D341Med (cell line): ENCODE measurements at regions not wholly inside any gene's neighbourhood (a gene's known extent, or its start where the extent isn't known, plus 50 kb on each side); places are given as distances from the start of the nearest gene placed in this dataset.

Experiments
- DNase-seq: peaks from one replicate; pipeline ENCODE4 v3.0.0; 2012; ENCODE audit warnings: low spot score

DNA sequence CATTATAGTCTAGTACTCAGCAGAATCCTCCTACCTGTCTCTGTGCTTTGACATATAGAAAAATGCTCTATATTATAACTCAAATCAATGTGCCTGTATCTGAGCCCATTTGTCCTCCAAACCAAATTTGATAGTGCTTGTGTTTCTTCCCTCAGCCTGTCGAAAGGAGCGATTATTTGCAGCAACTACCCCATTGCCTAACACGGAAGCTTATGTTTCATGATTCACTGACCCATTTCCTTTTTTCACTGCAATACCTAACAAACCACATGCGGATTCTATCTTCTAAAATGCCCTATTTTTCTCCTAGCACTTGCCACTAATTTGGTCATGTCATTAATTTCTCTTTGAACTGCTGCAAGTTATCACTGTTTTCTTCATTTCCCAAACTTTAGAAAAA, 1220.6 kb upstream of the CADM2 start:
- no peak for DNase-seq

GRCh38 chr3:83740504-83740903, 1218.3 kb upstream of the CADM2 start:
- DNase-seq, result no peak

GRCh38 chr3:83765956-83766355, 1192.8 kb upstream of the CADM2 start:
- DNase-seq, result no peak

- DNase-seq, result no peak
These were observed 1188.8 kb upstream of the CADM2 start for GRCh38 chr3:83769791-83770663.

DNA sequence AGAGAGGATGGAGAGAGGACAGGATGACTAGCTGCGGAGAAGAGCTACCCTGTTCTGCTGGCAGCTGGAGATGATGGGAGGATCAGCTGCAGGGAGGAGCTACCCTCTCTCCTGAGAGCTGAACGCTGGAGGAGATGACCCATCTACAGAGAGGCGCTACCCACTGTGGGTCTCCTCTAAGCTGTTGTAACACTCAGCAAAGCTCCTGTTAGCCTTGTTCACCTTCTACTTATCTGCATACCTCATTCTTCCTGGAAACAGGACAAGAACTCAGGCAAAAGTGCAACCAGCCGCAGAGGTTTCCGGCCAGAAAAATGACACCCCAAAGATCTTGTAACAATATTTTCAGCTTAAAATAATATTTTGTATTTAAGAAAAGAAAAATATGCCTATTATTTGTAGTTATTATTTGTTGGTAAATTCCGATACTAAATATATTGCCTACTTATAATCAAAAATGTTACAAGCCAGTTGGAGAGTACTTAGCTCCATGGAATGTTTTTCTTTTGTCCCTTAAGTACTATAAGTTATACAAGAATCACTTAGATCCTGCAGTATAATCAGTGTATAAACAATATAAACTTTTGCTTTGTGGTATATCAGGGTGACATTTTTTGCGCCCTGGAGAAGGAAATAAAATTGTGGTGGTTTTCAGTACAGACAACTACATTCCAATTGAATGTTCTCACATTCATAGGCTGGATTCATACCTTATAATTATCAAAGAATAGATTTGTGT, 1188.0 kb upstream of the CADM2 start:
- no peak for DNase-seq

GRCh38 chr3:83802801-83803200, 1156.0 kb upstream of the CADM2 start:
- no peak for DNase-seq

GRCh38 chr3:83807511-83807910, 1151.3 kb upstream of the CADM2 start:
- DNase-seq, result no peak

DNA sequence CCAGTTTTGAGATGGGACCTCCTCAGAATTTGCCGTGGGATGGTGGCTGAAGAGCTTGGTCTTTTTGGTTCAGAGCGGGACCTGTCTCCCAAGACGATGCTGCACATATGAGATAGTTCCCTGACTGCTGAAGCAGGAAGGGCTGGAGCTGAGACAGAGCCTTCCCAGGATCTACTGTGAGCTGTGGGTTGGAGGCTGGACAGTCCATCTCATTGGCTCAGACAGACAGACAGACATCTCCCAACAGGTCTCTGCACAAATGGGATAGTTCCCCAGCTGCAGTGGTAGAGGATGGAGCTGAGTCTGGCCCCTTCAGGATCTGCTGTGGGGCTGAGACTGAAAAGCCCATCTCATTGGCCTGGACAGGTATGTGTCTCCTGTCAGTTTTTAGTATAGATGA, 1145.6 kb upstream of the CADM2 start:
- no peak for DNase-seq

DNA sequence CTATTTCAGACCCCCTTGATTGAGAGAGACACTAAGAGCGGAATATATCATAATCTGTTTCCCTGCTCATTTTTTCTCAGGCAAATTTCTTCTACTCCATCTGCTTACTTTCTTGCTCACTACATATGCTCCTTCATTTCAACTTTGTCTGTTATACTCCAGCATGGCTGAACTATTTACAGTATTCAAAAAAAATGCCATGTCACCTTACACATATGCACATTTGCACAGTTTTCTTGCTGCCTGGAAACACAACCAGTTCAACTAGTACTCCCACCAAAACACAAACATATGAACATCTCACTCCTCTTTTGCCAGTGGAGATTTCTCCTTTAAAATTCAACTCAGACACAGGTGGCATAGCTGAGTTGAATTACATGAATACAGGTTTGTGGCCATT, 1142.1 kb upstream of the CADM2 start:
- DNase-seq, result no peak

- DNase-seq, result no peak
These were observed 1137.3 kb upstream of the CADM2 start for GRCh38 chr3:83821506-83821905.

GRCh38 chr3:83823095-83823494, 1135.7 kb upstream of the CADM2 start:
- DNase-seq, result no peak

DNA sequence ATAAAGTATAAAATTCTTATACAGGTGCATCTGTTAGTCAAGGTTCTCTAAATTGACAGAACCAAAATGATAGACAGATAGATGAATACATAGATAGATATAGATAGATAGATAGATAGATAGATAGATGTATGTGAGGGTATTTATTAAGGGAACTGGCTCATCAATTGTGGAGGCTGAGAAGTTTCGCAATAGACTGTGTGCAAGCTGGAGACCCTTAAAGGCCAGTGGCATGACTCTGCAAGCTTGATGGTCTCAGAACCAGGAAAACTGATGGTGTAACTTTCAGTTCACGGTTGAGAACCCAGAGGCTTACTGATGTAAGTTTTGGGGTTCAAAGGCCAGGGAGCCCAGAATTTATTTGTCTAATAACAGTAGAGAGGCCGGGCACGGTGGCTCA, 1123.7 kb upstream of the CADM2 start:
- no peak for DNase-seq

DNA sequence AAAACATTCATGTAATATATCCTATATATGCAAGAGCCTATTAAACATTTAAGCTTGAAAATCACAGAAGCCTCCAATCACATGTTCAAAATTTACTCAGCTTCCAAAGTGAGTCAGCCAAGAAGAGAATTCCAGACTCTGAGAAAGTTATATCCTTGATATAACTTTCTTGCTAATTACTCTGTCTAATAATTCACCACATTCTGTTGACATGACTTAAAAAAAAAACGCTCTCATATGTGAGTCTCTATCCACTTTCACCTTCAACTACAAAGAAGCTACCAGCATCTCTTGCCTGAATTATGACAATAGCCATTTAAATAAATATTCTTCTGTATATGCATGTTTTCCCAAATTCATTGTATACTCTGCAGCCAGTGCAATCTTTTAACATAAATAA, 1116.3 kb upstream of the CADM2 start:
- DNase-seq, result no peak

DNA sequence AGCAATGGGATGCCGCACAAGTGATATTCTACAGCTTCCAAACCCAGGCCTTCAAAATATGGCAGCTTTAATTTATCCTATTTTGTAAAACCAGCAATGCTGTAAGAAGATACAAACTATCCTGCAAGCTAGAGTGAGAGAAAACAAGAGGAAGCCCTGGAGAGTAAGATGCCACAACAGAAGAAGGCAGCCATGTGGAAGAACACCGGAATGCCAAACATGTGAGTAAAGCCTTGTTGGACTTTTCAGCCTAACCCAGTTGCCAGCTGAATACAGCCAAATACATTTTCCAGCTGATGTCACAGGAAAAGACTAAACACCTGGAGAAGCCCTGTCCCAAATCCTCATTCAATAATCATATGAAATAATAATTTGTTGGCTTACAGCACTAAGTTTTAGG, 1115.1 kb upstream of the CADM2 start:
- no peak for DNase-seq

DNA sequence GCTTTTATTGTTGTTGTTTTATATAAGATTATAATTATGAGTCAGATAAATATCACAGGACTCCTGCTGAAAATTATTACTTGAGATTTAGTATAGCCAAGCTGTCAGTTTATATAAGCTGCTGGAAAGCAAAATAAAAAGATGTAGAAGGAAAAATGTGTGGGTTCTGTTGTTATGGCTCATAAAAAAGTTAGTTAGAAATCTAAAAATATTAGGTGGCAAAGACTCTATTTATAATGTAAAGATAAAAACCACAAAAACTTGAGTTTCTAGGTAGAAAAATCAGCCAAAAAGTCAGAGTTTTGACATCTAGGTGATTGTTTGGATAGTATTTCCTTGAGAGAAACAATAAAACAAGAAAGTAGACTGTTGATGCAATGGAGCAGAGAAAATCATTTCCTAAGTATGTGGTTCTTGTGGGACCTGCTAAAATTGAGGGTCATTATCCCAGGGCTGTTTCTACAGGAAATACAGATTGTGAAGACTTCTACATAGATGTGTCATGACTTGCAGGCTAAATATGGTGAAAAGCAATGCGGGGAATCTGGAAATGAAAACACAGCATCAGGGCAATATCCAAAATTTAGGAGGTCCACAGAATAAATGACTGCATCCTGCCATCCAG, 1109.6 kb upstream of the CADM2 start:
- no peak for DNase-seq

DNA sequence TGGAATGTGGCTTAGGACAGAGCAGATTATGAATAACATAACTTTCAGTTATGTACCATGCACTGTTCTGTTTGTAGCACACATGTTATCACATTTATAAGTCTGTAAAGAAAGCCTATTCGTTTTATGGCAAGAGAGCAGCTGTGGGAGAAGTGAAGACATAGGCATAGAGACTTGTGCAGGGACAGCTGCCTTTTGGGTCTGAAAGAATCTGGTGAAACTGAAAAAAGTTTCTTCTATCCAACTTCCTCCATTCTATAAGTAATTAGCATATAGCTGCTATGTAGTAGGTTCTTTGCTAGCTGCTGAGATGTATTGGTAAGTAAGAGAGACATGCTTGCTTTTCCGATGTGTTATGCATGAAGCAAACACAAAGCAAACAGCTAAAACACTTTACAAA, 1095.4 kb upstream of the CADM2 start:
- DNase-seq, result no peak

GRCh38 chr3:83868909-83869567, 1089.8 kb upstream of the CADM2 start:
- no peak for DNase-seq

DNA sequence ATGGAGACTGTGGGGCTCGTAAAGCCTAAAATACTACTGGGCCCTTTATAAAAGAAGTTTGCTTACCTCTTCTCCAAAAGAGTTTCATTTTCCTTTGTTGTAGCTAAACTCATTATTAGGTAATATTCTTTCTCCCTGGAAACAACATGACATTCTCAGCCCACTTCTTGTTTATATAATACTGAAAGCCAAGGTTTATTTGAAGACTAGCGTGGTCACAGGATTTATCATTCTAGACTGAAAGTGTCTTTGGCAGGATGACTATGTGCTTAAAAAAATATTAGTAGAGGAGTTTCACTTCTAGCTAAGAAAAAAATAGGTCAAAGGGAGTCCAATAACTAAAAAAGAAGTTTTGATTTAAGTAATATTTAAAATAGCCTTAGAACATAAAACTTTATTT, 1085.2 kb upstream of the CADM2 start:
- DNase-seq, result no peak

- DNase-seq, result no peak
These were observed 1080.9 kb upstream of the CADM2 start for GRCh38 chr3:83877910-83878309.

DNA sequence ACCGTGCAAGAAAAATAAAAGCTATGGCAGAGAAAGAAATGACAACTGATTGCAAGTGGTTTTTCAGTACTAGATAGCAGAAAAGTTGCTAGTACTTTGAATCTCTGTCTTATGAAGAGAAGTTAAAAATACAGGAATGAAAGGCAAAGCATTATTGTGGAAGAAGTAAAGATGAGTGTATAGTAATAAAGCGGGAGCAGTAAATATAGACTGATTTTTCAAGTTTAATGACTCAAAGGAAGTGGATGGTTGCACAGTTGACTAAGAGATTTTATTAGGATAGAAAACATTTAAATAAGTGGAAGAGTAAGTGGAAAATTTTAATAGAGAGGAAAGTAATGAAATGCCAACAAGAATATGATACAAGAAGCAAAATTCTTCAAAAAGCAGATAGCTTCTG, 1076.1 kb upstream of the CADM2 start:
- DNase-seq, result no peak

- DNase-seq, result no peak
These were observed 1068.6 kb upstream of the CADM2 start for GRCh38 chr3:83890039-83890762.

DNA sequence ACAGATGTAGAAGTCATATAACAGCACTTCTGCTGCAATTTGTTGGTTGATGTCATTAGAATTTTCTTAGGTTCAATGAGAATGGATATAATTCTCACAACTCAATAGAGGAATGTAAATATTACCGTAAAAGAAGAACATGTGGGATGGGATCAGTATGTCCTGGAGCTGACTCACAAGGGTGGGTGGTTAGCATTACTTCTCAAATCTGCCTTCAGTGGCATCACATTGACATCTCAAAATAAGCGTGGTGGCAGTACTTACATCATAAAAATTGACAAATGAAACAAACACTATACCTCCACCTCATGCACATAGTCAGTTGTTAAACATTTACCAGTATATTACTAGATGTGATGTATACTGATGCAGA, 1068.0 kb upstream of the CADM2 start:
- no peak for DNase-seq
